Osteocyte (in vitro differentiated cells): ENCODE measurements at regions not wholly inside any gene's neighbourhood (a gene's known extent, or its start where the extent isn't known, plus 50 kb on each side); places are given as distances from the start of the nearest gene placed in this dataset.

Source experiments
- DNase-seq: peaks from one replicate; pipeline ENCODE4 v3.0.0; 2021; ENCODE audit warnings: mixed read lengths; ENCODE audit not compliant: unreplicated experiment; ENCODE audit errors: extremely low spot score
- H3K27ac Mint-ChIP-seq: one replicate; pipeline ENCODE4 v1.8.0; 2021; ENCODE audit warnings: mild to moderate bottlenecking, mixed read lengths; ENCODE audit not compliant: unreplicated experiment
- H3K27me3 Mint-ChIP-seq: one replicate; pipeline ENCODE4 v1.8.0; 2021; ENCODE audit warnings: mixed read lengths; ENCODE audit not compliant: unreplicated experiment
- H3K36me3 Mint-ChIP-seq: one replicate; pipeline ENCODE4 v1.8.0; 2021; ENCODE audit warnings: mixed read lengths; ENCODE audit not compliant: unreplicated experiment
- H3K4me1 Mint-ChIP-seq: one replicate; pipeline ENCODE4 v1.8.0; 2021; ENCODE audit warnings: mixed read lengths; ENCODE audit not compliant: unreplicated experiment
- H3K4me3 Mint-ChIP-seq: one replicate; pipeline ENCODE4 v1.8.0; 2021; ENCODE audit warnings: mild to moderate bottlenecking, moderate library complexity, mixed read lengths; ENCODE audit not compliant: unreplicated experiment
- H3K9me3 Mint-ChIP-seq: one replicate; pipeline ENCODE4 v1.8.0; 2021; ENCODE audit warnings: mixed read lengths; ENCODE audit not compliant: unreplicated experiment
- CTCF ChIP-seq: fragments of 200-600 bp; sonication (generic); IDR thresholded peaks from 2 replicates; pipeline ENCODE4 v1.5.0; 2021; ENCODE audit warnings: antibody characterized with exemption, mild to moderate bottlenecking, moderate library complexity

GRCh38 chr13:22152751-22153150 lies 481.9 kb downstream of the FGF9 start:
- no peaks in the 10 kb centered on the region for H3K36me3 Mint-ChIP-seq
- H3K27me3 Mint-ChIP-seq = peaks cover 3% of the 10 kb centered on the region
- DNase-seq = no peak
- TF ChIP-seq CTCF = no peak
- H3K27ac Mint-ChIP-seq = no peak overlapping the region
- H3K4me3 Mint-ChIP-seq = no peak overlapping the region
- peaks cover 6% of the 10 kb centered on the region for H3K9me3 Mint-ChIP-seq
- H3K4me1 Mint-ChIP-seq = no peaks in the 10 kb centered on the region

- DNase-seq = no peak
- no peak overlapping the region for H3K27ac Mint-ChIP-seq
- TF ChIP-seq CTCF = no peak
- peaks cover 3% of the 10 kb centered on the region for H3K27me3 Mint-ChIP-seq
- no peak overlapping the region for H3K4me3 Mint-ChIP-seq
- no peaks in the 10 kb centered on the region for H3K36me3 Mint-ChIP-seq
- peaks cover 6% of the 10 kb centered on the region for H3K9me3 Mint-ChIP-seq
- no peaks in the 10 kb centered on the region for H3K4me1 Mint-ChIP-seq
Measured at GRCh38 chr13:22154041-22154440, 483.2 kb downstream of the FGF9 start.

DNA sequence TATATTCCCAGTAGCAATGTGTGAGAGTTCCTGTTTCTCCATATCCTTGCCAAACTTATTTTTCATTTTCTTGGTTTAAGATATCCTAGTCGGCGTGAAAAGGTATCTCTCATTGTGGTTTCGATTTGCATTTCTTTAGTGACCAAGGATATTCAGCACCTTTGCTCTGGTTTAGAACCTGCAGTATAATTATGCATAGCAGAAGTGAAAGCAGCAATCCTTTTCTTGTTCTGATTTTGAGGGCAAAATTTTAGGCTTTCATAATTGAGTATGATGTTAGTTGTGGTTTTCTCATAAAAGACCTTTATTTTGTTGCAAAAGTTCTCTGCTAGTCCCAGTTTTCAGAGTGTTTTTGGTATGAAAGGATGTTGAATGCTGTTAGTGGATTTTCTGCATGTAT lies 491.0 kb downstream of the FGF9 start:
- Mint-ChIP-seq H3K36me3 (no peaks in the 10 kb centered on the region), H3K27me3 (no peaks in the 10 kb centered on the region), H3K9me3 (no peaks in the 10 kb centered on the region), H3K27ac (no peak overlapping the region), H3K4me1 (no peaks in the 10 kb centered on the region), H3K4me3 (no peak overlapping the region)
- DNase-seq = no peak
- TF ChIP-seq CTCF = no peak

DNA sequence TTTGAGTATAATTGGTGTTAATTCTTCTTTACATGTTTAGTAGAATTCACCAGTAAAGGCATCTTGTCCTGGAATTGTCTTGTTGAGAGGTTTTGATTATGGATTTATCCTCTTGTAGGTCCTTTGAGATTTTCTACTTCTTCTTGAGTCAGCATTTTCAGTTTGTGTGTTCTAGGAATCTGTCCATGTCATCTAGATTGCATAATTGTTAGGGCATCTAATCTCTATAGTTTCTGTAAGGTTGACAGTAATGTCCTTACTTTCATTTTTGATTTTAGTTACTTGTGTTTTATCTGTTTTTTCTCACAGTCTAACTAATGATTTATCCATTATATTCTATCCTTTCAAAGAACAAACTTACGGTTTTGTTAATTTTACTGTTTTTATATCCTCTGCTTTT lies 492.0 kb downstream of the FGF9 start:
- no peak overlapping the region for H3K27ac Mint-ChIP-seq
- no peaks in the 10 kb centered on the region for H3K27me3 Mint-ChIP-seq
- no peak for DNase-seq
- H3K4me3 Mint-ChIP-seq = no peak overlapping the region
- H3K4me1 Mint-ChIP-seq = no peaks in the 10 kb centered on the region
- TF ChIP-seq CTCF = no peak
- no peaks in the 10 kb centered on the region for H3K36me3 Mint-ChIP-seq
- no peaks in the 10 kb centered on the region for H3K9me3 Mint-ChIP-seq

GRCh38 chr13:22168437-22169190 lies 497.7 kb downstream of the FGF9 start:
- H3K36me3 Mint-ChIP-seq = no peaks in the 10 kb centered on the region
- H3K4me1 Mint-ChIP-seq = peaks cover 3% of the 10 kb centered on the region
- no peak overlapping the region for H3K4me3 Mint-ChIP-seq
- H3K27ac Mint-ChIP-seq = no peak overlapping the region
- TF ChIP-seq CTCF = no peak
- peaks cover 13% of the 10 kb centered on the region for H3K9me3 Mint-ChIP-seq
- H3K27me3 Mint-ChIP-seq = no peaks in the 10 kb centered on the region
- no peak for DNase-seq
